GM23338 (cell line): ENCODE measurements at regions not wholly inside any gene's neighbourhood (a gene's known extent, or its start where the extent isn't known, plus 50 kb on each side); places are given as distances from the start of the nearest gene placed in this dataset.

ENCODE experiments used
- ATAC-seq: fragments of 200-7000 bp; cut with Tn5 transposase; 3 replicates; pipeline ENCODE4 v1.9.1; 2020
- DNase-seq: peaks from one replicate; pipeline ENCODE4 v3.0.0-alpha.2; 2015; ENCODE audit warnings: low spot score
- H2AFZ ChIP-seq: fragments of 200-600 bp; sonication (generic); 2 replicates; pipeline ENCODE4 v1.8.0; 2016; ENCODE audit warnings: antibody characterized with exemption, mild to moderate bottlenecking, moderate library complexity
- H3F3A ChIP-seq: fragments of 200-600 bp; sonication (generic); replicated peaks from 2 replicates; pipeline ENCODE4 v1.8.0; 2017; ENCODE audit warnings: antibody characterized with exemption, mixed run types, low read depth
- H3K27ac ChIP-seq: fragments of 200-600 bp; sonication (generic); 2 replicates; pipeline ENCODE4 v1.6.1; 2016; ENCODE audit warnings: low read depth
- H3K27me3 ChIP-seq: fragments of 200-600 bp; sonication (generic); 2 replicates; pipeline ENCODE4 v1.8.0; 2016; ENCODE audit warnings: mild to moderate bottlenecking, mixed run types, moderate library complexity; ENCODE audit not compliant: insufficient read depth
- H3K36me3 ChIP-seq: fragments of 200-600 bp; sonication (generic); 2 replicates; pipeline ENCODE4 v1.8.0; 2016; ENCODE audit warnings: mild to moderate bottlenecking; ENCODE audit not compliant: insufficient read depth
- H3K4me1 ChIP-seq: fragments of 200-600 bp; sonication (generic); 2 replicates; pipeline ENCODE4 v1.8.0; 2016; ENCODE audit warnings: mild to moderate bottlenecking, moderate library complexity; ENCODE audit not compliant: insufficient read depth
- H3K4me2 ChIP-seq: fragments of 200-600 bp; sonication (generic); 2 replicates; pipeline ENCODE4 v1.7.1; 2017; ENCODE audit warnings: mixed run types
- H3K4me3 ChIP-seq: fragments of 200-600 bp; sonication (generic); 2 replicates; pipeline ENCODE4 v1.6.1; 2016; ENCODE audit warnings: mixed run types
- H3K79me2 ChIP-seq: fragments of 200-600 bp; sonication (generic); replicated peaks from 2 replicates; pipeline ENCODE4 v1.8.0; 2017; ENCODE audit warnings: mild to moderate bottlenecking; ENCODE audit not compliant: insufficient read depth
- H3K9me2 ChIP-seq: fragments of 200-600 bp; sonication (generic); 2 replicates; pipeline ENCODE4 v1.8.0; 2017; ENCODE audit not compliant: insufficient read depth
- H4K20me1 ChIP-seq: fragments of 200-600 bp; sonication (generic); replicated peaks from 2 replicates; pipeline ENCODE4 v1.8.0; 2017; ENCODE audit warnings: mild to moderate bottlenecking; ENCODE audit not compliant: insufficient read depth
- H3K27ac Mint-ChIP-seq: 2 replicates; pipeline ENCODE4 v1.8.0; 2020; ENCODE audit warnings: inconsistent platforms, mild to moderate bottlenecking, moderate library complexity, mixed read lengths
- H3K27me3 Mint-ChIP-seq: 3 replicates; pipeline ENCODE4 v1.8.0; 2022; ENCODE audit warnings: low read depth, mild to moderate bottlenecking, moderate library complexity, mixed read lengths, inconsistent platforms; ENCODE audit not compliant: insufficient read depth, poor library complexity
- H3K36me3 Mint-ChIP-seq: 3 replicates; pipeline ENCODE4 v1.8.0; 2021; ENCODE audit warnings: low read depth, mild to moderate bottlenecking, inconsistent platforms, moderate library complexity, mixed read lengths
- H3K4me1 Mint-ChIP-seq: 3 replicates; pipeline ENCODE4 v1.8.0; 2020; ENCODE audit warnings: mild to moderate bottlenecking, inconsistent platforms, mixed read lengths
- H3K4me3 Mint-ChIP-seq: 3 replicates; pipeline ENCODE4 v1.8.0; 2021; ENCODE audit warnings: moderate library complexity, mild to moderate bottlenecking, inconsistent platforms, mixed read lengths
- H3K9me3 Mint-ChIP-seq: 3 replicates; pipeline ENCODE4 v1.8.0; 2020; ENCODE audit warnings: moderate library complexity, mild to moderate bottlenecking, inconsistent platforms, mixed read lengths
- CREB1 ChIP-seq: fragments of 250-450 bp; sonication (Bioruptor Pico); IDR thresholded peaks from 2 replicates; pipeline ENCODE4 v1.5.0; 2020; ENCODE audit warnings: low read depth, mild to moderate bottlenecking, moderate library complexity
- ETS1 ChIP-seq: IDR thresholded peaks from 2 replicates; pipeline ENCODE4 v1.6.1; 2016; ENCODE audit warnings: antibody characterized with exemption
- EZH2 ChIP-seq: fragments of 200-600 bp; sonication (generic); IDR thresholded peaks from one replicate; pipeline ENCODE4 v1.8.0; 2017; ENCODE audit warnings: antibody characterized with exemption, mild to moderate bottlenecking, low read depth; ENCODE audit not compliant: unreplicated experiment
- JUNB ChIP-seq: IDR thresholded peaks from one replicate; pipeline ENCODE4 v1.6.1; 2016; ENCODE audit warnings: antibody characterized with exemption; ENCODE audit not compliant: unreplicated experiment
- POLR2AphosphoS5 ChIP-seq: IDR thresholded peaks from 2 replicates; pipeline ENCODE4 v1.6.1; 2016; ENCODE audit warnings: antibody characterized with exemption, low read depth
- ZNF331 ChIP-seq: fragments of 250-450 bp; sonication (Bioruptor Pico); IDR thresholded peaks from 2 replicates; pipeline ENCODE4 v1.5.0; 2020; ENCODE audit warnings: low read depth, mild to moderate bottlenecking, moderate library complexity
- ZNF462 ChIP-seq: fragments of 250-450 bp; sonication (Bioruptor Pico); IDR thresholded peaks from 2 replicates; pipeline ENCODE4 v1.5.0; 2020; ENCODE audit warnings: mild to moderate bottlenecking, moderate library complexity

- Mint-ChIP-seq H3K27me3 (peaks cover 12% of the 10 kb centered on the region), H3K36me3 (no peaks in the 10 kb centered on the region; the same call in 1 of the 3 replicates), H3K4me1 (peaks cover 26% of the 10 kb centered on the region), H3K4me3 (no peak overlapping the region), H3K9me3 (peaks cover 10% of the 10 kb centered on the region), H3K27ac (0 out of 2 replicates have a peak overlapping the region, but pooled peaks have one; percentile 19)
- TF ChIP-seq ZNF462 (CRISPR knock-in tag), result no peak
- TF ChIP-seq POLR2AphosphoS5, result no peak
- no peak for TF ChIP-seq ZNF331 (CRISPR knock-in tag)
- TF ChIP-seq CREB1, result no peak
- TF ChIP-seq JUNB, result no peak
- TF ChIP-seq ETS1, result no peak
- TF ChIP-seq EZH2, result no peak
- Histone ChIP-seq H3K4me2 (no peak overlapping the region), H3K36me3 (no peaks in the 10 kb centered on the region), H3K79me2 (no peaks in the 10 kb centered on the region), H2AFZ (peak overlapping the region; percentile 85; the same call in 1 of the 2 replicates), H4K20me1 (no peaks in the 10 kb centered on the region), H3K4me1 (no peaks in the 10 kb centered on the region; the same call in 1 of the 2 replicates), H3K27me3 (no peaks in the 10 kb centered on the region), H3K9me2 (no peaks in the 10 kb centered on the region), H3K27ac (no peak overlapping the region), H3F3A (0 out of 2 replicates have a peak, but pooled peaks cover 2% of the 10 kb centered on the region), H3K4me3 (no peak overlapping the region)
- ATAC-seq (peak; percentile 26; the same call in 2 of the 3 replicates), DNase-seq (no peak)
Observed at GRCh38 chr12:124188561-124189405, 106.1 kb upstream of the RFLNA start.
